Muscle layer of duodenum (tissue), 2 donors: ENCODE measurements at regions not wholly inside any gene's neighbourhood (a gene's known extent, or its start where the extent isn't known, plus 50 kb on each side); places are given as distances from the start of the nearest gene placed in this dataset.

Experiments
- H3K27ac ChIP-seq: one replicate; pipeline ENCODE4 v1.7.0; 2013; ENCODE audit warnings: mild to moderate bottlenecking, low read length
- H3K27me3 ChIP-seq: one replicate; pipeline ENCODE4 v1.7.0; 2013; ENCODE audit warnings: low read depth, mild to moderate bottlenecking, control low read depth, low read length
- H3K36me3 ChIP-seq, 2 donors: one replicate each; pipeline ENCODE4 v1.7.0; 2013; ENCODE audit warnings: low read length in 2 of 2, control low read depth in 1 of 2, mild to moderate bottlenecking in 1 of 2; ENCODE audit not compliant: insufficient read depth in 2 of 2, control insufficient read depth in 1 of 2
- H3K4me1 ChIP-seq, 2 donors: one replicate each; pipeline ENCODE4 v1.7.0; 2013; ENCODE audit warnings: low read length in 2 of 2, mild to moderate bottlenecking in 2 of 2, control low read depth in 1 of 2, moderate library complexity in 1 of 2; ENCODE audit not compliant: insufficient read depth in 2 of 2, control insufficient read depth in 1 of 2
- H3K4me3 ChIP-seq, 2 donors: one replicate each; pipeline ENCODE4 v1.7.0; 2013; ENCODE audit warnings: low read length in 2 of 2, low read depth in 1 of 2, mild to moderate bottlenecking in 1 of 2
- H3K9me3 ChIP-seq, 2 donors: one replicate each; pipeline ENCODE4 v1.7.0; 2013; ENCODE audit warnings: low read length in 2 of 2, control low read depth in 1 of 2, mild to moderate bottlenecking in 1 of 2; ENCODE audit not compliant: control insufficient read depth in 1 of 2
- donor health status: healthy.

DNA sequence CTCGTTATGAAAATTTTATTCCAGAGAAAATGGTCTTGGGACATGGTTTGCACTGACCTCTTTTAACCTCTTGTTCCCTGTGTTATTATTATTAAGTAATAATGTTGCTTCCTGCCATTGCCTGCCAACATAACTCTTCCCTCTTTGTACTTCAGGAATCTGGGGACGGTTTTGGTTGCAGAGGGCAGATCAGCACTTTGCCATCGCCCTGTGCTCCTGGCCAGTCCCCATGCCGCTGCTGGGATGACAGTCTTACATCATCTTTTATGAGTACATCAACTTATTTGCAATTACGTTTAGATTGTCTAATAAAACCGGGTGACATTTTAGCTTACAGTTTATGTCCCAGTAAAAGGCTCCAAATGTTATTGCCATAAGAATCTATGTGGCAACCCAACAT is 157.2 kb downstream of the CDH26 start:
- H3K4me3 ChIP-seq = no peak overlapping the region
- no peaks in the 10 kb centered on the region for H3K9me3 ChIP-seq
- H3K27ac ChIP-seq = no peak overlapping the region
- H3K27me3 ChIP-seq = no peaks in the 10 kb centered on the region
- no peaks in the 10 kb centered on the region for H3K4me1 ChIP-seq
- no peaks in the 10 kb centered on the region for H3K36me3 ChIP-seq

DNA sequence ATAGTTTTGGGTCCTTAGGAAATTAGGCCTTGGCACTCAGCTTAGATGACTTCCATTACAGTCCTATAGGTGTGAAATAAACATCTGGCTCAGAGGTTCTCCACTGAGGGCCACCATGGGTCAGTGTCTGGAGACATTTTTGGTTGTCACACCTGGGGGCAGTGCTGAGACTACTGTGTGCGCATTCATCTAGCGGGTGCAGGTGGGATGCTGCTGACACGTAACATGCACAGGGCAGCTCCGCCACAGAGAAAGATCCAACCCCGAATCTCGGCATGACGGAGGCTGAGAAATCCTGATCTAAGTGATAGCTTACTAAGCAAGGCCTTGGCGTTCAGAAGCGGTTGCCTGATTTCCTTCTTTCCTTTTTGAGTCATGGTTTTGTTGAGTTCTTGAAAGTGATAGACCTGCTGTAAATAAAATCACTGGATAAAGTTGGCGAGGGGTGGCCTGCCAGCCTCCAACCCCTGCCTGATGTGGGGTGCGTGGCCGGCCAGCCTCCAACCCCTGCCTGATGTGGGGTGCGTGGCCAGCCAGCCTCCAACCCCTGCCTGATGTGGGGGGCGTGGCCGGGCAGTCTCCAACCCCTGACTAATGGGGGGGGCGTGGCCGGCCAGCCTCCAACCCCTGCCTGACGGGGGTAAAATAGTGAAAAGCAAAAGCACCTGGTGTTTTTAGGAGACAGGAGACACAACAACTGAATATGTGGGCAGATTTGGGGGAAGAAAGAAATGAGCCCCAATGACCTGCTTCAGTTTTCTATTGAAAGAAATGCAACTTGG is 158.1 kb downstream of the CDH26 start:
- Histone ChIP-seq H3K27me3 (no peaks in the 10 kb centered on the region), H3K4me1 (no peaks in the 10 kb centered on the region), H3K27ac (no peak overlapping the region), H3K4me3 (no peak overlapping the region), H3K36me3 (no peaks in the 10 kb centered on the region), H3K9me3 (no peaks in the 10 kb centered on the region)

DNA sequence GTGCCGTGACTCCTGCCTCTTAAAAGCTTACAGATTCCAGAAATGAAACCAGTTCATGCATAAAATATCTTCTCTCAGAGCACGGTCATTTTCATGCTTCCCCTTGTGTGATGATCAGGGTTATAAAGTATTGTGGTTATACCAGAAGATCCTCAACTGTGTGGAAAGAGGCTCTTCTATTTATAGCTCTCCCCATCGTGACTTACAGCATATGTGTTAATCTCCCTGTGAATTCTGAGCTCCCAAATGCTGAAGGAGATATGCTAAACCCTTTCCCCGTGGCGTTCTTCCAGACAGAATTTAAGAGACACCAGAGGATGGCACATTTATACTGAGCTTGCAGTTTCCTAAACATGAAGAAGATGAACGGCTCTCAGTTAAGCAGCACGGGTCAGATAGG is 158.8 kb downstream of the CDH26 start:
- Histone ChIP-seq H3K9me3 (no peaks in the 10 kb centered on the region), H3K4me1 (no peaks in the 10 kb centered on the region), H3K36me3 (no peaks in the 10 kb centered on the region), H3K27ac (no peak overlapping the region), H3K27me3 (no peaks in the 10 kb centered on the region), H3K4me3 (no peak overlapping the region)

DNA sequence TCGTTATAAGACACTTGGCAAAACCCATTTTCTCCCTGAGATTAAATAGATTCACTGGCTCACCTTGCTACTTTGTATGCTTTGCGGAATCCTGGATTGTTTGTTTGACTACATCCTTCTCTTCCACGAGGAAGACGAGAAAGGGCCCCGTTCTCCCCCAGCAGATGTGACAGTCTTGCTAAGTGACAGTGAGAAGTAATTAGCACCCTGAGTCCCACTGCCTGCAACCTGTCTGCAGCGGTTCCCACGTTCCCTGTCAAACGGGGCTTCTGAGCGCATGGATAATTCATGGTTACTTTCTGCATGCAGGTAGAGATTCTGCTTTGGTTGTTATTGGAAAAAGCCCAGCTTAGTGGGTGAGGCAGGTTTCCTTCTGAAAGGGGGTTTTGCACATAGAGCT is 163.7 kb downstream of the CDH26 start:
- Histone ChIP-seq H3K4me3 (no peak overlapping the region), H3K9me3 (no peaks in the 10 kb centered on the region), H3K27ac (no peak overlapping the region), H3K27me3 (no peaks in the 10 kb centered on the region), H3K36me3 (no peaks in the 10 kb centered on the region), H3K4me1 (no peaks in the 10 kb centered on the region)

DNA sequence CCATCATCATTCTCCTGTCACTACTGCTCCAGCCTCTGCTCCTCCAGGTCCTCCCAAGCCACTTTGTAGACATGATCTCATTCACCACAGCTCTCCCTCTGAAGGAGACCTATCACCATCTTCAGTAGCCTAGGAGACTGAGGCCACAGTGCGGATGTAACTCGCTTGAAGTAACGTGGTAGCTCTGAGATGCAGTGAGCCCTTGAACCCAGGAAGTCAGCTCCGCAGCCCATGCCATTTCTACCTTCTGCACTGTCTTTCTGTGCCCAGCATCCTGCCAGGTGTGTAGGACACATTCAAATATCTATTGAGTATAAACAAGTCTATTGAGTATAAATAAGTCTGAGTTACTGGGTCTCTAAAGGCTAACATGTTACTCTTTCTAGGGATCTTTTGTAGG is 164.4 kb downstream of the CDH26 start:
- no peak overlapping the region for H3K27ac ChIP-seq
- H3K36me3 ChIP-seq = no peaks in the 10 kb centered on the region
- H3K9me3 ChIP-seq = no peaks in the 10 kb centered on the region
- no peaks in the 10 kb centered on the region for H3K4me1 ChIP-seq
- H3K27me3 ChIP-seq = no peaks in the 10 kb centered on the region
- H3K4me3 ChIP-seq = no peak overlapping the region

DNA sequence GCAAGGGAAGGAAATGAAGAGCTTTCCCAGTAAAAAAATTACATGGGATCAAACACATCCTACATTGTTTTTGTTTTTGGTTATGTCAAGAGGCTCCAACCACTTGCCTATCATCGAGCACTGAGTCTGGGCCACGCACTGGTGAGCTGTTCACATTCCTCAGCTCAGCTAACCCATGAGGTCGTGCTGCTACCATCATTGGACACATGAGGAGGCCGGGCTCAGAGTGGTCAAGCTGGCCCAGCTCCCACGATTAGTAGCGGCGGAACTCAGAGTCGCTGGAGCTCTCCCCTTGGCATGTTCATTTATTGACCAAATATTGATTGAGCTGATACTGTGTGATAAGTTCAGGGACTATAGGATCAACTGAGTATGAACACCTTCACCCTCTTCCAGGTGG is 164.9 kb downstream of the CDH26 start:
- H3K9me3 ChIP-seq = no peaks in the 10 kb centered on the region
- H3K4me3 ChIP-seq = no peak overlapping the region
- H3K27ac ChIP-seq = no peak overlapping the region
- no peaks in the 10 kb centered on the region for H3K27me3 ChIP-seq
- H3K36me3 ChIP-seq = no peaks in the 10 kb centered on the region
- H3K4me1 ChIP-seq = no peaks in the 10 kb centered on the region

DNA sequence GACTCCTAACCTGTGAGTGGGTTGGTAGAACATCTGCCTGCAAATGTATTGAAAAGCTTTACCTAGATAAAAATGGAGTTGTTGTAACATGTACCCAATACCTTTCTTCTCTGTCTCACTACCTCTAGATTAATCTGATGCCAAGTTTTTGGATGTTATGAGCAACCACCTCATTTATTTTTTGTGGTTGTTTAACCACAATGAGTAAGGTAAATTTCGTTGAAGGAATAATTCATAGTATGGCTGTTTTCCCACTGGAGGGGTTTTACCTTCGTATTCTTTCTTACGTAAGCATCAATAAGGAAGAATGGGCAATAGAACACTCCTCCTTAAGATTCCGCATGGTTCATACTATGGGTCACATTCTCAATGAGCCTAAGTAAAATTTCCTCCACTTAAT is 165.4 kb downstream of the CDH26 start:
- Histone ChIP-seq H3K27ac (no peak overlapping the region), H3K27me3 (no peaks in the 10 kb centered on the region), H3K9me3 (no peaks in the 10 kb centered on the region), H3K4me1 (no peaks in the 10 kb centered on the region), H3K36me3 (no peaks in the 10 kb centered on the region), H3K4me3 (no peak overlapping the region)

DNA sequence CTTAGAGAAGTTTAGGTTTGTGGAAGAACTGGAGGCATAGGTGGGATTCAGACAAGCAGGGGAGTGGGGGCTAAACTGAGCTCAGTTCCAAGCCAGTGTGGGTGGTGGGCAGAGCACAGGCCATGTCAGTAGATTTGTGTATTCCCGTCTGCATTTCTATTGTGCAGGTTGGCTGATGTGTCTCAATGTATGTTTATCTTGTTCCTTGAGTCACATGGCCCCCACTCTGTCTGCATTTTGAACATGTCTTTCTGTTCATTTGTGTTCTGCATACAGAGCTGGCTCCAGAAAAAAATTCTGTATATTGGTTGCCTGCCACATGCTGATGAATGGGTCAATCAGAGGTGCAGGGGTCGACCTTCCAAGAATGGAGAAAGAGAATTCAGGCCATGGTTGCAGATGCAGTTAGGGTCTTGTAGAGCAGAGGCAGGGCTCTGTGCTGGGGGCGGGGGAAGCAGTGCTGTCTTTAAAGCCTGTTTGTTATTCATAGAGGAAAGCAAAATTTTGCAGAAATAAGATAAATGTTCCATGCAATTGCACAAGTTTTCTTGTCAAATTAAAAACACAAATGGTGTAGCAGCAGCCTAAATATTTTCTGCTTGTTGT is 166.7 kb downstream of the CDH26 start:
- H3K4me3 ChIP-seq = no peak overlapping the region
- no peaks in the 10 kb centered on the region for H3K27me3 ChIP-seq
- H3K27ac ChIP-seq = no peak overlapping the region
- no peaks in the 10 kb centered on the region for H3K9me3 ChIP-seq
- H3K36me3 ChIP-seq = no peaks in the 10 kb centered on the region
- H3K4me1 ChIP-seq = no peaks in the 10 kb centered on the region

DNA sequence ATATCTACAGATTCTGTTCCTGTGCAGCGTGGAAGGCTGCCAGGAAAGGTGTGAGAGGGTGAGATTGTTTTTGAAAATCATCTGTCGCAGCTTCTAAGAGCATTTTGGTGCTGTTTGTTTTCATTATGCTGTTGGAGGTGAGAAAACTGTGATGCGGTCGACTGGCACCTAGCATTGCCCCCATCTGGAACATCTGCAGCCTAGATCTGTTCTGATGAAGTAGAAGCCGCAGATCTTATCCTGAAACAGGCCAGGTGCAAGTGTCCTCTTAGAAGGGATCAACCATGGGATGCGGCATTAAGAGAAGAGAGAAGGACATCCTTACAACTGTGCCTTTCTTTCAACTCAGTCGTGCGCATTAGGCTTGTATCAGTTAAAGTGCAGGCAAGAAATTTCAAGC is 167.3 kb downstream of the CDH26 start:
- H3K36me3 ChIP-seq = no peaks in the 10 kb centered on the region
- H3K27me3 ChIP-seq = no peaks in the 10 kb centered on the region
- no peaks in the 10 kb centered on the region for H3K9me3 ChIP-seq
- H3K4me3 ChIP-seq = no peak overlapping the region
- no peaks in the 10 kb centered on the region for H3K4me1 ChIP-seq
- no peak overlapping the region for H3K27ac ChIP-seq

DNA sequence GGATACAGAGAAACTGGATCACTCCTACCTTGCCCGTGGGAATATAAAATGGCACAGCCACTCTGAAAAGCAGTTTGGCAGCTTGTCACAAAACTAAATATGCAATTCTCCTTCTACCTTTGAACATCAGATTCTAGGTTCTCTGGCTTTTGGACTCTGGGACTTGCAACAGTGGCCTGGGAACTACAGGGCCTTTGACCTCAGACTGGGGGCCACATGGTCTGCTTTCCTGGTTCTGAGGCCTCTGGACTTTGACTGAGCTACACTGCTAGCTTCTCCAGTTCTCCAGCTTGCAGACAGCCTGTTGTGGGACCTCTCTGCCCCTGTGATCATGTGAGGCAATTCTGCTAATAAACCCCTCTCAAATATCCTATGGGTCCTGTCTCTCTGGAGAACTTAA is 168.8 kb downstream of the CDH26 start:
- H3K9me3 ChIP-seq = no peaks in the 10 kb centered on the region
- H3K27me3 ChIP-seq = no peaks in the 10 kb centered on the region
- H3K4me3 ChIP-seq = no peak overlapping the region
- no peaks in the 10 kb centered on the region for H3K4me1 ChIP-seq
- no peak overlapping the region for H3K27ac ChIP-seq
- no peaks in the 10 kb centered on the region for H3K36me3 ChIP-seq

DNA sequence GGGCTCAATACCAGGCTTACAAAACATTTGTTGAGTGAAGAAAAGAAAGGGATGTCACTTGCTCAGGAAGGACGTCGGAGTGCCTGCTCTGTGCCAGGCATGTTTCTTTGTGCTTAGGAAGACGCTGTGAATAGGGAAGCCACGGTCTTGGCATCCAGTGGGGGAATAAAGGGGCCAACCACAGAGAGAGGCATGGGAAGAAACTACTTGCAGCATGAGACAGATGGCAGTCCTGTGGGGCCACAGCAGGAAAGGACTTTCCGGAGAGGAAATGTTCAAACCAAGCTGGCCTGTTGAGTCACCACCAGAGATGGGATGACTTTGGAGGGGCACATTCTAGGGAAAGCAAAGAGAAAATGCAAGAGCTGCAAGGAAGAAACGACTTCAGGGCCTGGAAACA is 173.2 kb downstream of the CDH26 start:
- Histone ChIP-seq H3K4me3 (no peak overlapping the region), H3K36me3 (no peaks in the 10 kb centered on the region), H3K4me1 (no peaks in the 10 kb centered on the region), H3K27ac (no peak overlapping the region), H3K27me3 (no peaks in the 10 kb centered on the region), H3K9me3 (no peaks in the 10 kb centered on the region)
